Transverse colon (tissue), 4 donors: ENCODE measurements at regions not wholly inside any gene's neighbourhood (a gene's known extent, or its start where the extent isn't known, plus 50 kb on each side); places are given as distances from the start of the nearest gene placed in this dataset.
"Not testable (repeated sequence)": the region's sequence is repeated elsewhere in the genome, so short reads cannot be mapped to it uniquely, and the experiment has no call there.

Experiments used
- DNase-seq: peaks from one replicate; pipeline ENCODE4 v3.0.0-alpha.2; 2019
- H3K27ac ChIP-seq, 4 donors: fragments of 200-600 bp; sonication (generic); 2 replicates each; pipeline ENCODE4 v1.5.1; 2016 to 2018; ENCODE audit warnings: inconsistent platforms in 4 of 4
- H3K27me3 ChIP-seq: fragments of 200-600 bp; sonication (generic); 2 replicates; pipeline ENCODE4 v1.5.1; 2017; ENCODE audit warnings: inconsistent platforms
- H3K36me3 ChIP-seq, 4 donors: fragments of 200-600 bp; sonication (generic); 2 replicates each; pipeline ENCODE4 v1.5.1; 2017 to 2019; ENCODE audit warnings: inconsistent platforms in 4 of 4
- H3K4me1 ChIP-seq, 4 donors: fragments of 200-600 bp; sonication (generic); 2 replicates each; pipeline ENCODE4 v1.5.1; 2017 to 2020; ENCODE audit warnings: inconsistent platforms in 4 of 4
- H3K4me3 ChIP-seq, 4 donors: fragments of 200-600 bp; sonication (generic); 1 replicate in 1 of 4; 2 replicates in 3 of 4; pipeline versions ENCODE4 v1.5.1 to v1.6.1; 2017 to 2019; ENCODE audit warnings: inconsistent platforms in 4 of 4
- H3K9me3 ChIP-seq, 2 donors: fragments of 200-600 bp; sonication (generic); 2 replicates each; pipeline ENCODE4 v1.5.1; 2017 to 2019; ENCODE audit warnings: inconsistent platforms in 2 of 2
- CTCF ChIP-seq, 5 experiments: fragments of 200-600 bp in 3 of 5; fragments of 450-650 bp in 2 of 5; sonication (generic) in 3 of 5; IDR thresholded peaks; 1 replicate in 2 of 5; 2 replicates in 3 of 5; pipeline ENCODE4 v1.5.1; 2016 to 2017; ENCODE audit warnings: antibody characterized with exemption in 5 of 5, inconsistent platforms in 3 of 5, mild to moderate bottlenecking in 2 of 5, moderate library complexity in 1 of 5
- EP300 ChIP-seq: sonication (generic); formaldehyde crosslinking; IDR thresholded peaks from one replicate; pipeline ENCODE4 v1.6.1; 2017; ENCODE audit warnings: antibody characterized with exemption, low read depth
- POLR2A ChIP-seq: fragments of 450-650 bp; IDR thresholded peaks from one replicate; pipeline ENCODE4 v1.6.1; 2016; ENCODE audit warnings: antibody characterized with exemption, mild to moderate bottlenecking, moderate library complexity
- POLR2AphosphoS5 ChIP-seq, 3 donors: sonication (generic); formaldehyde crosslinking; IDR thresholded peaks; one replicate each; pipeline ENCODE4 v1.6.1; 2016; ENCODE audit warnings: antibody characterized with exemption in 3 of 3
- WGBS, 2 donors: methylation state at CpG; one replicate each; pipeline ENCODE4 v1.1.5; 2018; ENCODE audit warnings: low coverage in 1 of 2; 5-methylcytosine and 5-hydroxymethylcytosine counted together
- in situ Hi-C, 4 donors: fragments of 200-750 bp; cut with MboI; loops; one replicate each; pipeline versions ENCODE4 v1.15.0 to v1.15.1; 2017; ENCODE audit warnings: low sequenced_read_pairs in 3 of 4, low pct_ligation_motif_present in 1 of 4, low pct_unique_long_range_greater_than_20kb in 1 of 4
- intact Hi-C: fragments of 100-400 bp; cut with DNase I; formaldehyde crosslinking; loops from one replicate; pipeline ENCODE4 v1.15.1; 2023; ENCODE audit warnings: low total_unique reads

- H3K4me1 ChIP-seq, result peaks cover 0 to 3% (median 0%) of the 10 kb centered on the region in 4 donors
- no peaks in the 10 kb centered on the region for H3K36me3 ChIP-seq
- no peaks in the 10 kb centered on the region for H3K27me3 ChIP-seq
- in situ Hi-C loops (no loop called here), intact Hi-C loops (no loop called here)
- H3K4me3 ChIP-seq, result no peak overlapping the region
- WGBS, 2 donors, result 48% methylated on average over 4 of the region's 4 CpGs; no CpG with 5 or more reads in 1 of the 2 donors
- no peaks in the 10 kb centered on the region for H3K9me3 ChIP-seq
- H3K27ac ChIP-seq, result no peak overlapping the region
- no peak for DNase-seq
- TF ChIP-seq POLR2A (no peak), CTCF (IDR thresholded peaks at IDR 0.05) (no peak), EP300 (no peak), POLR2AphosphoS5 (IDR thresholded peaks at IDR 0.05) (no peak)
Observed at GRCh38 chr5:174505621-174506020, 218.8 kb upstream of the MSX2 start.

GRCh38 chr5:174510782-174511453 lies 213.5 kb upstream of the MSX2 start:
- H3K4me1 ChIP-seq, in situ Hi-C loops, DNase-seq, H3K27me3 ChIP-seq, H3K4me3 ChIP-seq, H3K9me3 ChIP-seq, intact Hi-C loops, H3K36me3 ChIP-seq, H3K27ac ChIP-seq: not testable (repeated sequence)
- WGBS, 2 donors, result 70 to 75% methylated on average over 4 to 11 of the region's 11 CpGs

GRCh38 chr5:174511714-174512253 lies 212.6 kb upstream of the MSX2 start:
- no peaks in the 10 kb centered on the region for H3K27me3 ChIP-seq
- 44 to 60% methylated on average over 4 to 5 of the region's 5 CpGs for WGBS, 2 donors
- H3K27ac ChIP-seq, result no peak overlapping the region
- DNase-seq, result no peak
- intact Hi-C loops, result no loop called here
- no peak overlapping the region for H3K4me3 ChIP-seq
- H3K4me1 ChIP-seq, result no peaks in the 10 kb centered on the region
- TF ChIP-seq CTCF (IDR thresholded peaks at IDR 0.05), result no peak
- no peak for TF ChIP-seq EP300
- TF ChIP-seq POLR2A, result no peak
- in situ Hi-C loops, result no loop called here
- H3K9me3 ChIP-seq, result no peaks in the 10 kb centered on the region
- no peaks in the 10 kb centered on the region for H3K36me3 ChIP-seq

- H3K27me3 ChIP-seq, result peaks cover 3% of the 10 kb centered on the region
- H3K9me3 ChIP-seq, result no peaks in the 10 kb centered on the region
- 84% methylated on average over 4 of the region's 4 CpGs; no CpG with 5 or more reads in 1 of the 2 donors for WGBS, 2 donors
- no peak overlapping the region for H3K4me3 ChIP-seq
- intact Hi-C loops, result no loop called here
- H3K4me1 ChIP-seq, result no peaks in the 10 kb centered on the region
- H3K27ac ChIP-seq, result no peak overlapping the region
- DNase-seq, result no peak
- no peaks in the 10 kb centered on the region for H3K36me3 ChIP-seq
- no peak for TF ChIP-seq EP300
- in situ Hi-C loops, result no loop called here
Observed at GRCh38 chr5:174514325-174514724, 210.1 kb upstream of the MSX2 start.

GRCh38 chr5:174514983-174515394 lies 209.4 kb upstream of the MSX2 start:
- 45 to 50% methylated on average over 2 to 10 of the region's 10 CpGs for WGBS, 2 donors
- peaks cover 10% of the 10 kb centered on the region for H3K27me3 ChIP-seq
- DNase-seq, result no peak
- TF ChIP-seq POLR2AphosphoS5 (IDR thresholded peaks at IDR 0.05) (no peak), POLR2A (no peak), CTCF (IDR thresholded peaks at IDR 0.05) (no peak), EP300 (no peak)
- H3K27ac ChIP-seq, result no peak overlapping the region
- in situ Hi-C loops, result no loop called here
- no peaks in the 10 kb centered on the region for H3K4me1 ChIP-seq
- intact Hi-C loops, result no loop called here
- no peaks in the 10 kb centered on the region for H3K36me3 ChIP-seq
- H3K9me3 ChIP-seq, result no peaks in the 10 kb centered on the region
- no peak overlapping the region for H3K4me3 ChIP-seq
